ENCODE measurements at regions not wholly inside any gene's neighbourhood (a gene's known extent, or its start where the extent isn't known, plus 50 kb on each side); places are given as distances from the start of the nearest gene placed in this dataset.

- TF ChIP-seq CTCF (IDR thresholded peaks at IDR 0.05) (no peak), REST (IDR thresholded peaks at IDR 0.05; ENCODE audit: insufficient read depth in 1 of 2, low read depth in 2 of 2, low read length in 1 of 2) (no peak), POLR2AphosphoS5 (IDR thresholded peaks at IDR 0.05; ENCODE audit: low read depth, low read length) (no peak), TCF7L2 (IDR thresholded peaks at IDR 0.05; ENCODE audit: low read depth, low read length) (no peak)
These were observed 102.9 kb upstream of the EPB41L3 start for GRCh38 chr18:5646739-5647138.

Data from Panc1 (cell line).